Stomach (tissue), 8 donors: ENCODE measurements at regions not wholly inside any gene's neighbourhood (a gene's known extent, or its start where the extent isn't known, plus 50 kb on each side); places are given as distances from the start of the nearest gene placed in this dataset.
A peak's percentile ranks its signal among the peaks of the same experiment; 100 is the strongest.

Experiments used
- DNase-seq, 2 donors: peaks; one replicate each; pipeline versions ENCODE4 v3.0.0 to v3.0.0-alpha.2; 2013 to 2019
- H3K27ac ChIP-seq, 5 donors: fragments of 200-600 bp in 4 of 5; sonication (generic) in 4 of 5; one replicate each; pipeline ENCODE4 v1.5.1; 2013 to 2019; ENCODE audit warnings: mild to moderate bottlenecking in 1 of 5, moderate library complexity in 1 of 5
- H3K27me3 ChIP-seq, 3 donors: fragments of 200-600 bp; sonication (generic); one replicate each; pipeline ENCODE4 v1.5.1; 2017 to 2019; ENCODE audit warnings: mixed run types in 1 of 3
- H3K36me3 ChIP-seq, 4 donors: fragments of 200-600 bp; sonication (generic); 1 replicate in 3 of 4; 2 replicates in 1 of 4; pipeline ENCODE4 v1.5.1; 2016 to 2019
- H3K4me1 ChIP-seq, 4 donors: fragments of 200-600 bp; sonication (generic); one replicate each; pipeline ENCODE4 v1.5.1; 2016 to 2019
- H3K4me3 ChIP-seq, 4 donors: fragments of 200-600 bp; sonication (generic) in 3 of 4; one replicate each; pipeline ENCODE4 v1.5.1; 2016 to 2019; ENCODE audit warnings: mild to moderate bottlenecking in 1 of 4
- H3K9me3 ChIP-seq, 4 donors: fragments of 200-600 bp; sonication (generic); one replicate each; pipeline ENCODE4 v1.5.1; 2016 to 2019
- CTCF ChIP-seq, 7 experiments: fragments of 450-650 bp in 4 of 7; fragments of 200-600 bp in 3 of 7; sonication (generic) in 3 of 7; IDR thresholded peaks; one replicate each; pipeline ENCODE4 v1.5.1; 2016 to 2019; ENCODE audit warnings: antibody characterized with exemption in 7 of 7, control low read depth in 2 of 7, mild to moderate bottlenecking in 1 of 7
- EP300 ChIP-seq: sonication (generic); formaldehyde crosslinking; IDR thresholded peaks from one replicate; pipeline ENCODE4 v1.6.1; 2017; ENCODE audit warnings: antibody characterized with exemption
- POLR2A ChIP-seq, 4 donors: fragments of 450-650 bp; IDR thresholded peaks; one replicate each; pipeline ENCODE4 v1.6.1; 2016; ENCODE audit warnings: antibody characterized with exemption in 4 of 4, control low read depth in 2 of 4, mild to moderate bottlenecking in 1 of 4, moderate library complexity in 1 of 4
- POLR2AphosphoS5 ChIP-seq, 3 donors: sonication (generic); formaldehyde crosslinking; IDR thresholded peaks; one replicate each; pipeline ENCODE4 v1.6.1; 2016; ENCODE audit warnings: antibody characterized with exemption in 3 of 3
- WGBS, 5 donors: extraction: QIAGEN DNeasy Blood & Tissue Kit in 3 of 5; methylation state at CpG; one replicate each; pipeline versions ENCODE4 v1.1.5 to v1.1.7; 2013 to 2018; 5-methylcytosine and 5-hydroxymethylcytosine counted together
- intact Hi-C: fragments of 100-400 bp; cut with DNase I; formaldehyde crosslinking; loops from one replicate; pipeline ENCODE4 v1.15.1; 2023; ENCODE audit warnings: low total_unique reads
- donor health status: healthy with polysubstance abuse.
- donor health status: Bipolar disorder and iron deficiency.
- donor health status: healthy.

- intact Hi-C loops, result no loop called here
- Histone ChIP-seq H3K27ac (peak overlapping the region; percentile 24 to 67 (median 43)), H3K4me1 (peaks cover 14 to 27% (median 24%) of the 10 kb centered on the region in 4 donors), H3K36me3 (no peaks in the 10 kb centered on the region), H3K27me3 (no peaks in the 10 kb centered on the region), H3K9me3 (no peaks in the 10 kb centered on the region), H3K4me3 (no peak overlapping the region)
- DNase-seq, result no peak
- TF ChIP-seq CTCF (IDR thresholded peaks at IDR 0.05) (no peak), POLR2A (IDR thresholded peaks at IDR 0.05) (no peak), POLR2AphosphoS5 (IDR thresholded peaks at IDR 0.05) (peak in 2 of 3 donors; percentile 2 to 13)
These were observed 113.8 kb upstream of the SPATA31D4 start for GRCh38 chr9:81814401-81814793.

GRCh38 chr9:81814794-81815464 is 113.3 kb upstream of the SPATA31D4 start:
- TF ChIP-seq POLR2AphosphoS5 (IDR thresholded peaks at IDR 0.05) (peak in 1 of 3 donors; percentile 43), CTCF (IDR thresholded peaks at IDR 0.05) (no peak)
- Histone ChIP-seq H3K27ac (peak overlapping the region; percentile 13 to 67 (median 43)), H3K27me3 (no peaks in the 10 kb centered on the region), H3K4me3 (no peak overlapping the region), H3K4me1 (peaks cover 17 to 33% (median 27%) of the 10 kb centered on the region in 4 donors), H3K9me3 (no peaks in the 10 kb centered on the region), H3K36me3 (no peaks in the 10 kb centered on the region)
- intact Hi-C loops, result no loop called here
- no peak for DNase-seq
- WGBS, 5 donors, result 4 to 19% (median 17%) methylated on average over 3 of the region's 3 CpGs

GRCh38 chr9:81815781-81816180 is 112.4 kb upstream of the SPATA31D4 start:
- DNase-seq, result no peak
- Histone ChIP-seq H3K36me3 (no peaks in the 10 kb centered on the region), H3K9me3 (no peaks in the 10 kb centered on the region), H3K27ac (peak overlapping the region in 3 of 5 donors; percentile 43 to 67 (median 63)), H3K4me3 (no peak overlapping the region), H3K4me1 (peaks cover 22 to 41% (median 33%) of the 10 kb centered on the region in 4 donors), H3K27me3 (no peaks in the 10 kb centered on the region)
- no peak for TF ChIP-seq CTCF (IDR thresholded peaks at IDR 0.05)
- no peak for TF ChIP-seq EP300
- no peak for TF ChIP-seq POLR2A (IDR thresholded peaks at IDR 0.05)
- no peak for TF ChIP-seq POLR2AphosphoS5 (IDR thresholded peaks at IDR 0.05)
- intact Hi-C loops, result no loop called here
- WGBS, 5 donors, result 92 to 98% (median 96%) methylated on average over 3 of the region's 3 CpGs

- no peak for DNase-seq
- intact Hi-C loops, result no loop called here
- Histone ChIP-seq H3K9me3 (no peaks in the 10 kb centered on the region), H3K4me3 (no peak overlapping the region), H3K4me1 (peaks cover 15 to 35% (median 30%) of the 10 kb centered on the region in 4 donors), H3K27ac (peak overlapping the region in 1 of 5 donors; percentile 59), H3K36me3 (no peaks in the 10 kb centered on the region), H3K27me3 (no peaks in the 10 kb centered on the region)
- TF ChIP-seq CTCF (IDR thresholded peaks at IDR 0.05) (no peak), POLR2AphosphoS5 (IDR thresholded peaks at IDR 0.05) (no peak), EP300 (no peak)
- 82 to 89% (median 87%) methylated on average over 7 of the region's 7 CpGs for WGBS, 5 donors
These were observed 109.1 kb upstream of the SPATA31D4 start for GRCh38 chr9:81819155-81819554.
